Neural crest cell (in vitro differentiated cells): ENCODE measurements at regions not wholly inside any gene's neighbourhood (a gene's known extent, or its start where the extent isn't known, plus 50 kb on each side); places are given as distances from the start of the nearest gene placed in this dataset.

Experiments
- DNase-seq: peaks from one replicate; pipeline ENCODE4 v3.0.0; 2021; ENCODE audit warnings: low read depth, mixed read lengths, low spot score
- H3K27ac Mint-ChIP-seq: one replicate; pipeline ENCODE4 v1.8.0; 2021; ENCODE audit warnings: mild to moderate bottlenecking, mixed read lengths; ENCODE audit not compliant: unreplicated experiment
- H3K27me3 Mint-ChIP-seq: 2 replicates; pipeline ENCODE4 v1.8.0; 2021; ENCODE audit warnings: low read depth, mild to moderate bottlenecking, mixed read lengths
- H3K36me3 Mint-ChIP-seq: 2 replicates; pipeline ENCODE4 v1.8.0; 2021; ENCODE audit warnings: low read depth, mild to moderate bottlenecking, mixed read lengths
- H3K4me1 Mint-ChIP-seq: 2 replicates; pipeline ENCODE4 v1.8.0; 2021; ENCODE audit warnings: mixed read lengths
- H3K4me3 Mint-ChIP-seq: one replicate; pipeline ENCODE4 v1.8.0; 2021; ENCODE audit warnings: mild to moderate bottlenecking, mixed read lengths
- H3K9me3 Mint-ChIP-seq: 2 replicates; pipeline ENCODE4 v1.8.0; 2021; ENCODE audit warnings: mixed read lengths
- TF ChIP-seq, protein P1 (sequence below): fragments of 200-600 bp; sonication (generic); conservative IDR thresholded peaks from 2 replicates; pipeline ENCODE4 v1.5.0; 2021; ENCODE audit warnings: antibody characterized with exemption, mild to moderate bottlenecking

DNA sequence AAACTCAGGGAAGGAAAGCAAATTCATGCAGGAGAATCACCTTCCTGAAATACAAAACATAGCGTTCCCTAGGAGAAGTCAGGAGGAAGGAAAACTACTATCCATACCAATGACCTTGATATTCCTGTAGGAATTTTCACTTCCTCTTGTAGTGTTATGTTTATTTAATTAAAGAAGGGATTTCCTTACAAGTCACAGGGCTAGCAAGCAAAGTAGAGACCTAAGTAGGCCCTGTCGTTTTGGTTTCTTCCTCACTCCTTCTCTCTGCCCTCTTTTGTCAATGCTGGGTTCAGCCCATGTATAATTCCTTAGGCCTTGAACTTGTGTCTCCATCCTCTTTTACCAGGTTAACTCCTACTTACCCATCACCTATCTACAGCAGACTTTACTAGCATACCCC is 435.2 kb upstream of the LRATD1 start:
- Mint-ChIP-seq H3K4me3 (no peak overlapping the region), H3K27ac (no peak overlapping the region), H3K36me3 (no peaks in the 10 kb centered on the region), H3K27me3 (no peaks in the 10 kb centered on the region), H3K9me3 (no peaks in the 10 kb centered on the region), H3K4me1 (no peaks in the 10 kb centered on the region)
- TF ChIP-seq, protein P1, sequence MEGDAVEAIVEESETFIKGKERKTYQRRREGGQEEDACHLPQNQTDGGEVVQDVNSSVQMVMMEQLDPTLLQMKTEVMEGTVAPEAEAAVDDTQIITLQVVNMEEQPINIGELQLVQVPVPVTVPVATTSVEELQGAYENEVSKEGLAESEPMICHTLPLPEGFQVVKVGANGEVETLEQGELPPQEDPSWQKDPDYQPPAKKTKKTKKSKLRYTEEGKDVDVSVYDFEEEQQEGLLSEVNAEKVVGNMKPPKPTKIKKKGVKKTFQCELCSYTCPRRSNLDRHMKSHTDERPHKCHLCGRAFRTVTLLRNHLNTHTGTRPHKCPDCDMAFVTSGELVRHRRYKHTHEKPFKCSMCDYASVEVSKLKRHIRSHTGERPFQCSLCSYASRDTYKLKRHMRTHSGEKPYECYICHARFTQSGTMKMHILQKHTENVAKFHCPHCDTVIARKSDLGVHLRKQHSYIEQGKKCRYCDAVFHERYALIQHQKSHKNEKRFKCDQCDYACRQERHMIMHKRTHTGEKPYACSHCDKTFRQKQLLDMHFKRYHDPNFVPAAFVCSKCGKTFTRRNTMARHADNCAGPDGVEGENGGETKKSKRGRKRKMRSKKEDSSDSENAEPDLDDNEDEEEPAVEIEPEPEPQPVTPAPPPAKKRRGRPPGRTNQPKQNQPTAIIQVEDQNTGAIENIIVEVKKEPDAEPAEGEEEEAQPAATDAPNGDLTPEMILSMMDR = no peak
- DNase-seq = no peak

DNA sequence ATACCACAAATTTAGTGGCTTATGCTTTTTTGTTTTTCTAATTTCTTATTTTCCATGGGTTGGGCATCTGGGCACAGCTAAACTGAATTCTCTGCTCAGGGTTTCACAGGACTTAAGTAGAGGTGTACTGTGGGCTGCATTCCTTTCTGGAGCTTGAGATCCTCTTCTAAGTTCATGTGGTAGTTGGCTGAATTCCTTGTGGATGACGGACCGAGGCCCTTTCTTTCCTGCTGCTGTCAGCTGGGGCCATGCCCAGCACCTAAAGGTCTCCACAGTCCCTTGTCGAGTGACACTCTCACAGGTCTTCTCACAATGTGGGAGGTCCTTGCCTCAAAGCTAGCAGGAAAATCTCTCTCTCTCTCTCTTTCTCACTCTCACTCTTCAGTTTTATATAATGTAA is 433.5 kb upstream of the LRATD1 start:
- no peaks in the 10 kb centered on the region for H3K36me3 Mint-ChIP-seq
- H3K27me3 Mint-ChIP-seq = no peaks in the 10 kb centered on the region
- H3K4me1 Mint-ChIP-seq = no peaks in the 10 kb centered on the region
- H3K4me3 Mint-ChIP-seq = no peak overlapping the region
- H3K27ac Mint-ChIP-seq = no peak overlapping the region
- TF ChIP-seq, protein P1 = no peak
- no peak for DNase-seq
- no peaks in the 10 kb centered on the region for H3K9me3 Mint-ChIP-seq

DNA sequence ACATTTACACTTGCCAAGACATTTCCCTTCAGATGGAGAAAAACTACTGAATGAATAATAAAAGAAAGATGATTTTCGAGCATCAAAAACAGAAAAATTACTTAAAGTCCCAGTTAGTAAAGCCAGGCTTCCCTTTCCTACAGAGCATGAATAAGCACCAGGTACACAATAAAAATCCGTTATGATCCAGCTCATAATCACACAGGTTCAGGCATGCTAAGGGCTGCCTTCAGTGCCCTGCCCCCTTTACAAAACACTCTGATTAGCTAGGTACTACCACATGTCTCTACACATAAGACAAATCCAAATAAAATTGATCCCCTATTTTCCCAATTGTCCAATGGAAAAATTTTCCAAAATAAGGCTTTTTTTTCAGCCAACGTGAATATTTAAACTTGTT is 413.2 kb upstream of the LRATD1 start:
- Mint-ChIP-seq H3K9me3 (no peaks in the 10 kb centered on the region), H3K27me3 (no peaks in the 10 kb centered on the region)
- DNase-seq = no peak

DNA sequence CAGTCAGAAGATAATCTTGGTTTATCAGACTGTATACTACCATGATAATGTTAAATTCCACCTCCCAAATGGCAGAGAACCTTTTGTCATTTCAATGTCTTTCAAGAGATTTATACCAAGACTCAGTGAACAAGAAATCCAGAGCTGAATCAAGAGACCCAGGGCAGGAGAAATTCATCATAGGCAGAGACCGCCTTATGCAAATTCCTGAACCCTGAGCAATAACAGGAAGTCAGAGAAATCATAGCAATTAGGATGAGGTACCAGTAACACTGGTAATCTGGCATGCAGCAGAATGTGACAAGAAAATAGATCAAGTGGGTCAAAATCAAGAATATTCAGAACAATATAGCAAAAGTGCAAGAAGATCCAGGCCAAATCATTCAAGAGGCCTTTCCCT is 412.4 kb upstream of the LRATD1 start:
- Mint-ChIP-seq H3K27me3 (no peaks in the 10 kb centered on the region), H3K9me3 (no peaks in the 10 kb centered on the region), H3K36me3 (no peaks in the 10 kb centered on the region), H3K4me1 (no peaks in the 10 kb centered on the region), H3K27ac (no peak overlapping the region), H3K4me3 (no peak overlapping the region)
- DNase-seq = no peak
- TF ChIP-seq, protein P1 = no peak

More for the DNA sequence above, 413.2 kb upstream of the LRATD1 start:
- H3K4me3 Mint-ChIP-seq = no peak overlapping the region
- no peak overlapping the region for H3K27ac Mint-ChIP-seq
- H3K4me1 Mint-ChIP-seq = no peaks in the 10 kb centered on the region
- TF ChIP-seq, protein P1 = no peak
- H3K36me3 Mint-ChIP-seq = no peaks in the 10 kb centered on the region

DNA sequence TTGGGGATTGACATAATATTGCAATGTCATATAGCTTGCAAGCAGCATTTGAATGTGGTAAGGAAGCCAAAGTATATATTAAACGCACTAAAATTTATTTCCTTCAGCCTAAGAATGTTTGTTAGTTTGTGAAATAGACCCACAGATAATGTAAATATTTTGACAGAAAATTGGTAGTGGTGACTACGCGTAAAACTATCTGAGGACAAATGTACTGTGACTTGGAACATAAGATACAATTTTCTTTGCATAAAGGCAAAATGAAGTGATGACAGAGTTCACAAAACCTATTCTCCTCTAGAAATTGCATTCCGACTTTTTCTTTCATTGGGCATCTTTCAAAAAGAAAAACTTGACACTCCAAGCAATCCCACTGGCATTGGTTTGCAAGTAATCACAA is 411.1 kb upstream of the LRATD1 start:
- DNase-seq = no peak
- Mint-ChIP-seq H3K27ac (no peak overlapping the region), H3K36me3 (no peaks in the 10 kb centered on the region), H3K9me3 (no peaks in the 10 kb centered on the region), H3K4me3 (no peak overlapping the region), H3K4me1 (no peaks in the 10 kb centered on the region), H3K27me3 (no peaks in the 10 kb centered on the region)
- TF ChIP-seq, protein P1 = no peak

DNA sequence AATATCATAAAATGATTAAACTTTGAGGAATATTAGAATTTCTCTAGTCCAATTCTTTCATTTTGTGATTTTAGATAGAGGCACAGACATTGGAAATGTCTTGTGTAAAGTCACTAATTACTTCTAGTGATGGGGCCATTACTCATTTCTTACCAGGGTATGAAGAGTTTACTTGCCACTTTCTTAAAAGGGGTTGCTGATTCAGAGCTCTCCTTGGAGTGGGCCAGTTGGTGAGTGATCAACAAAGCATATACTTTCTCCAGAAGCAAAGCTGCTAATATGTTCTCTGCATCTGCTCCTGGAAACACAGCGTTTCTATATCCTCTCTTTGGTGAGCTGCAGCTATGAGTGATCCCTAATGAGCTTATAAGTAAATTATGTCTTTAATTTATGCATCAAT is 408.9 kb upstream of the LRATD1 start:
- Mint-ChIP-seq H3K36me3 (no peaks in the 10 kb centered on the region), H3K9me3 (no peaks in the 10 kb centered on the region), H3K27ac (no peak overlapping the region), H3K4me3 (no peak overlapping the region), H3K4me1 (no peaks in the 10 kb centered on the region), H3K27me3 (no peaks in the 10 kb centered on the region)
- no peak for DNase-seq
- TF ChIP-seq, protein P1 = no peak
